Fibroblast of upper back skin (primary cell): ENCODE measurements at regions not wholly inside any gene's neighbourhood (a gene's known extent, or its start where the extent isn't known, plus 50 kb on each side); places are given as distances from the start of the nearest gene placed in this dataset.
"Not testable (repeated sequence)": the region's sequence is repeated elsewhere in the genome, so short reads cannot be mapped to it uniquely, and the experiment has no call there.

Source experiments
- DNase-seq: peaks from one replicate; pipeline ENCODE4 v3.0.0-alpha.2; 2013

DNA sequence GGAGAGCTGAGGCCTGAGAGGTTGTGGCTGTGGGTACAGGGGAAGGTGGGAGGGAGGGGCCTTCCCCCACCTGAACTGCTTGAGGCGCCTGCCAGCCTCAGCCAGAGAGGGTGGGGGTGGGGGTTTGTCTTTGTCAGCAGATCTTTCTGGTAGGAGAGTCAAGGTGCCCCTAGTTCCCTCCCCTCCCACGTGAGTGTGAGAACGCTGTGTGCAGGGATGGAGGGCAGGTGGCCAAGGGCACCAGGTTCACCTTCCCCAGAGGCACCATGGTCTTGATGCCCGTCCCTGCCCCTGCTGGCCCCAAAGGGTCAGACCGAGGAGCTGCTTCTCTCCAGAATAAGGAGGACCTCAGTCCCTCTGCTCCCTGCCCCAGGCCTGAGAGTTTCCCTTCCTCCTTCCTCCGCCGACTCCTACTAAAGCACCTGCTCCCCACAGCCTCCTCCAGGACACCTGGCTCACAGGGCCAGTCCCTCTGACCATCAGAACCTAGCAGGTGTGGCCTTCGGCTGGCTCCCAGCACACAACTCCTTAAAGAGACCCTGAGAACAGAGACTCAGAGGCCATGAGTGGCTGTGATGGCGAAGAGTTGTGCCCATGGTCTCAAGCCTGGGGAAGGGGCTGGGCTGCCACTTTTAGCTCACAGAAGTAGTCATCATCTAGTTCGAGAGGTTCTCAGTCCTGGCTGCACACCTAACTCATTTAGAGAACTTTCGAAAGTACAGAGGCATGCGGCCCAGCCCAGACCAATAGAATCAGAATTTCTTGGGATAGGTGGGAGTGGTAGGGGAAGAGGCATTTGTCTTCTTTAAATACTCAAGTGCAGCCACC lies 113.2 kb upstream of the LHX1 start:
- DNase-seq: no peak

DNA sequence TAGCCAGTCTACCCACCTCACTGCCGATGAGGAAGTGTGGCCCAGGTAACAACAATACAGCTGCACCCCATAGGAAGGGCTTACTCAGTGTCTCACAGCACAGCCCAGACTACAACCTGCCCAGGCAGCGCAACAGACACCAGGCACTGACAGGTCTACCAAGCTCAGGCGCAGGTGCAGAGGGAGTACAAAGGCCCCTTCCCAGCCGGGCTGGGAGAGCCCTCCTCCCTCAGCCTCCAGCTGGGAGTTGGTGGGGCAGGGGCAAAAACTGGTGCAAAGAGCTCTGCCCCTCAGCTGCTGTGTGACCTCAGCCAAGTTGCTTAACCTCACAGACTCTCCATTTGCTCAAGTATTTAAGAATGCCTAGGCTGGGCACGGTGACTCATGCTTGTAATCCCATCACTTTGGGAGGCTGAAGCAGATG lies 112.6 kb upstream of the LHX1 start:
- no peak for DNase-seq

DNA sequence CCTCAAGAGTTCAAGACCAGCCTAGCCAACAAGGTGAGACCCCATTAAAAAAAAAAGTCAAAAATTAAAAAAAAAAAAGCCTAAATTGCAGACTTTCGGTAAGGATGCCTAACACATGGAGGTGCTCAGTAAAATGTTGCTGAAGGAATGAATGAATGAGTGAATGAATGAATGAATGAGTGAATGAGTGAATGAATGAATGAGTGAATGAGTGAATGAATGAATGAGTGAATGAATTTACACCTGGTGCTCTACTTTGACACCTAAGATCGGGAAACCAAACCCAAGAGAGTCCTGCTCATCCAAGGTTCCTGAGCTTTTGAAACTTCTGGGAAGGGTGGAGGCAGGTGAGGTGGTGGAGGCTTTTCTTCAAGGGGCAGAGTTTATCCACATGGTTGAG lies 112.2 kb upstream of the LHX1 start:
- DNase-seq: no peak

DNA sequence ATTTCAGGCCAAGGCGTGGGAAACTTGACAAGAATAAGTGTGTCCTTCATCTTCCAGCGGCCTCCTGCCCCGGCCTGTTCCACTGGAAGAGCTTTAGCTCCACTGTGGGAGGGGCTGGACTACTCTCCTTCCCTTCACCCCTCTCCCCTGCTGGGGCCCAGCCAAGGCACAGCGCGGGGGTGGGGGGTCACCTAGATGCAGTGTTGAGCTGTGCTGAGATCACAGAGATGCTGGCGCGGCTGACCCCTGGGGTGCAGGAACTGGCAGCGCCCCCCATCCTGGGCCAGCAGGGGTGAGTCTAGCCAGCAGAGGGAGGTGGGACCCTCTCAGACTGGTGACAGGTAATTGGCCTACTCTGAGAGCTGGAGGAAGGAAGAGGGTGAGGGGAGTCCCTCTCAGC lies 111.8 kb upstream of the LHX1 start:
- DNase-seq: no peak

DNA sequence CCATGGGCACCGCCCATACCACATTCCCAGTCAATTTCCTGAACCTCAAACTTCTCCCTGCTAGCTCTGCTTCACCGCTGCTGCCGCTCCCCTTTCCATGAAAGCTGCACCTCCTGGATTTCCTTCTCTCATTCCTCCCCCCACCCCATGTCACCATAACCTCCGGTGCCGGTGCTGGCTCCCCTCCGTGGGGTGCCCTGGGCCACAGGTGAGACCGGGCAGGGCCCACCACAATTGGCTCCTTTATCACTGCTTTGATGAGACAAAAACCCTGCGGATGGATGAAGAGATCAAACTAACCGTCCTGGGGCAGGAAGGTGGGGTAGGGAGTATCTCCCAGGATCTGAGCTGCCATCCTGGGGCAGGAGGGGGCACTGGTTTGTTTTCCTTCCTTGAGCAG lies 111.3 kb upstream of the LHX1 start:
- no peak for DNase-seq

DNA sequence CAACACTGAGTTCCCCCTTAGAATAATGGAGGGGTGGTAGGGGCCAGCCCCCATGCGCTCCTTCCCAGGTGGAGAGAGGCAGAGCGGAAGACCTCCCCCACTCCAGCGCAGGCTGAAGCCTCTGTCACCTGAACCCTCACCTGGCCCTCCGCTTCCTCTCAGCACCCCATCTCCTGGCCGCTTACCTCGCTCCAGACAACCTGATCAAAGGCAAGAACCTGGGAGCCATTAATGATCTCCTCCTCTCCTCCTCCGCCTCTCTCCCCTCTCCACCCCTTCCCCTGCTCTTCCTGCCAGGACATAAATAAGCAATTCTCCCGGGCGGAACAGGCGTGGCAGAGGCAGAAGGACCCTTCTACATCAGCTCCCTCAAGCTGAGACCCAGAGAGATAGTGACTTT lies 110.2 kb upstream of the LHX1 start:
- DNase-seq: no peak

DNA sequence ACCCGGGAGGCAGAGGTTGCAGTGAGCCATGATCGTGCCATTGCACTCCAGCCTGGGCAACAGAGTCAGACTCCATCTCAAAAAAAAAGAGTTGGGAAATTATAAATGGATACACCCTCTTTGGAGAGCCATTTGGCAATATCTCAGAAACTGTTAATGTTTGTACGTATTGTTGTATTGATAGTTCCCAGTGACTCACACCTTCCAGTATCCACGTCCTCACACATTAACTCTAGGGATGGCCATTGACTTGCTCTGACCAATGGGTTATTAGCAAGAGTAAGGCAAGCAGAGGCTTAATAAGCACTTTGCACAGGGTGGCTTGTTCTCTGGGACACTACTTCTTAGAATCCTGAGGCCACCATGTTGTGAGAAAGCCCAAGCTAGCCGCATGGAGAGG lies 107.6 kb upstream of the LHX1 start:
- DNase-seq: no peak

DNA sequence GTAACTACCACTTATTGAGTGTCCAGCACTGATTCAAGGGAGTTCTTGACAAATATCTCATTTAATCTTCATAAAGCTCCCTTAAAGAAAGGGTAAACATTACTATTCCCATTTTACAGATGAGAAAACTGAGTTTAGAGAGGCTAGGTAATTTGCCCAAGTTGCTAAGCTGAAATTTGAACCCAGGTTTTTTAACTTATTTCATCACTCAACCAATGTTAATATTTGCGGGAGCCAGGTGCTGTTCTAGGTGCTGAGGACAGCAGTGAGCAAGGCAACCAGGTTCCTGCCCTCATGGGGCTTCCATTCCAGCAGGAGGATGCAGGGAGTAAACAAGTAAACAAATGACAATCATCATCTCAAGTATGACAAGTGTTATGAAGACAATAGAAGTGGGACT lies 104.0 kb upstream of the LHX1 start:
- DNase-seq: no peak

DNA sequence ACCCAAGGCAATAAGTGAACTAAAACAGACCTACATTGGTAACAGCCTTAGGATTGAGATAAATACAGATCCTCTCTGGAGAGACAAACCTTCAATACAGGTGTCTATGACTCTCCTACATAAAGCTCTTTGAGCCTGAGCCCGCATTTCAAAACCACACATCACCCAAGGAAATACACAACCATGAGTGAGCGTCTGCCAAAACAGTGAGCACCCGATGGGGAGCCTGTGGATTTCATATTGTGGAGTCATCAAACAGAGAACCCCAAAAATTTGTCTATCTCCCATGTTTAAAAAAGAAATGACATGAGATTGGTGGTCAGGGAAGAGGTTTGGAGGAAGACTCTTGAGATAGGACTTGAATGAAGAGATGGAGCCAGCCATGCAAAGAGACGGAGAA lies 102.2 kb upstream of the LHX1 start:
- no peak for DNase-seq

DNA sequence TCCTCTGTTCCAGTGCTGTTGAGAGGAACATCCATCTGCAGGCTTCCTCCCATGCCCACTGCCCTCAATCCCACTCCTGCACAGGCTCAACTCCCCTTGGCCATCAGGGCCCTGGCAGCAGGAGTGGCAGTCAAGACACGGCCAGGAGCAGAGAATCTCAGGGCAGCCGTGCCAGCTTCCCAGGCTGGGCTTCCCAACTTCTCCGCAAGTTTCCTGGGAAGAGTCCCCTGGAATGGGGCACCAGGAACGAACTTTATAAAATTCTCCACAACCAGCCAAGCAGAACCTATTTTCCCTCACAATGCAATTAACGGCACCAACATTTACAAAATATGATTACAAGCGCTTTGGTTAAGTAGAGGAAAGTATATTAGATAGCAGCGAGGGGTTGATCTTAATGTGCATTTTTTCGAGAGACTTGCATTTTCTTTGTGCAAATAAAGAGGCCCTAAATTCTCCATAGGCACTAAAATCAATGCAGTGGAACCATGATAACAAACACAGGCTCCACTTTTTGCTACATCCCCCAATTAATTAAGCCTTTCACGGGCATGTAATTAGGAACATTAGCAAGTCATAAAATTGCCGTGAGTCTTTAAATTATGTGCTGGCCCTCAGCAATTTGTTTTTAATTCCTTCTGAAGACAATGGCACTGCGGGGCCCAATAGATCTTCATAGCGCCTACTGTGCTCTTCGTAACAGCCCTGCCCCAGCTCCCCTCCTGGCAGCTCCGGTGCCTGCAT lies 99.9 kb upstream of the LHX1 start:
- DNase-seq: no peak

DNA sequence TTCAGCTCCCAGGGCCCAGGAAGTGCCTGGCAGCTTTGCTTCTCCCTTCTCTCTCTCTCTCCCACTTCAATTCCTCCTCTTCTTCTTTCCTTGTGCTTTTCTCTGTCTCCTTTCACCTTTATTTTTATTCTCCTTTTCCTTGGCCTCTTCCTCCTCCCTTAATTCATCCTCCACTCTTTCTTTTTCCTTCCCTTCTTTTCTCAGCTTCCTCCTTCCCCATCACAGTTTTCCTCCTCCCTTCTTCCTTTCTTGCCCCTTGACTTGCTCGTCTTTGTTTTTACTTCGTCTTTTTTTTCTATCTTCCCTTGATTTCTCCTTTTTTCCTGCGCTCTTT lies 99.4 kb upstream of the LHX1 start:
- no peak for DNase-seq

DNA sequence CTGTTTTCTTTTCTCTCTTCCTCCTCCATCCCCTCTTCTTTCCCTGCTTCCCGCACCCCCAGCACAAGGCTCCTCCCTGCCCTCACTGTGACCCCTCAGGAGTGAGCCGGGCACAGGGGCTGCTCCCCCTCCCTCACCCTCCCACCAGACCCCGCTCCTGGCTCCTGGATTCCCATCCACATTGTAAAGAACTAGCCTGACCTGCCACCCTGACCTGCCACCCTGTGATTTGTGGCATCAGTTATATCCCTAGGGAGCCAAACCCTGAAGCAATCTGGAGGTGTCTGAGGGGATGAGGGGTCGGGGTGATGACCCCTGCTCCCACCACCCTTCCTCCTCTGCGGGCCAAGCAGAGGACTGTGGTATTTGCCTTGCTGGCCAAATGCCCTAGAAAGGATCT lies 98.0 kb upstream of the LHX1 start:
- no peak for DNase-seq

DNA sequence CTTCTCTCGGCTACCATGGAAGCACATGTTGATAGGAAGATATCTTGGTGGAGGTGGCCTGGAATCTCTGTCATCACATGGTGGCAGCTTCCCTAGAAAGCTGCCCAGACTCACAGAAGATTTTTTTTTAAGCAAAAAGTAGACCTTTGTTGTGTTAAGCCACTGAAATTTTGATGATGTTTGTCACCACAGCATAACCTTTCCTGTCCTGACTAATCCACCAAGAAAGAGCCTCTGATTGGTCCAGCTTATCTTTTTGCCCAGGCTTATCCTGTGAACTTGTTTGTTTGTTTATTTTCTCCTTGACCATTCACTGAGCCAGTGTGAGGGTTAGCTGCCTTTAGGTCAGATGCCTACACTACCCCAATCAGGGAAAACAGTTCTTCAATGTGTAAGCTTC lies 96.5 kb upstream of the LHX1 start:
- no peak for DNase-seq

DNA sequence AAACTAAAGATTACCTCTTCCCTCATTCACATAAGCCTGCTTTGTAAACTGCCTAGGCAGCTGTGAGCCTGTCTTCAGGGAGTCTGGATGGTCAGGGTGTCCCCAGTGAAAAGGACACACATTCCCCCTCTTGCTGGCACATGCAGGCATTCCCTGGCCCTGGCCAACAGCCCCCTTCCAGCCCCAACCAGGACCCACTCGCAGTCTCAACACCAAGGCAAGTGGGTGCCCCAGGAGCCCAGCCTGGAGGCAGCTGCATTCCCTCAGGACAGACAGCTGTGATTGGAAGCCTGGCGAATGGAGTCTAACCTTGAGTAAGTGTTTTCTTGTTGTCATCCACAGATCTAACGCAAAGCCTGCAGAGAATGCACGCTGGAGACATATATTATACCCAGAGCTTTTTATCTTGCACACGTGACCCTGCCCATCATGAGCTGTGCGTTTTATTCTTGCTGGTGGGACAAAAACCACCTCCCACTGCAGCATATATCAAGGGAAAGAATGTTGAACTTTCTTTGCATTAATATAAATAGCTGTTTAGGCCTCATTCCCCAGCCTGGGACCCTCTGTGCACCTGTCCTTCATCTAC lies 95.0 kb upstream of the LHX1 start:
- no peak for DNase-seq

DNA sequence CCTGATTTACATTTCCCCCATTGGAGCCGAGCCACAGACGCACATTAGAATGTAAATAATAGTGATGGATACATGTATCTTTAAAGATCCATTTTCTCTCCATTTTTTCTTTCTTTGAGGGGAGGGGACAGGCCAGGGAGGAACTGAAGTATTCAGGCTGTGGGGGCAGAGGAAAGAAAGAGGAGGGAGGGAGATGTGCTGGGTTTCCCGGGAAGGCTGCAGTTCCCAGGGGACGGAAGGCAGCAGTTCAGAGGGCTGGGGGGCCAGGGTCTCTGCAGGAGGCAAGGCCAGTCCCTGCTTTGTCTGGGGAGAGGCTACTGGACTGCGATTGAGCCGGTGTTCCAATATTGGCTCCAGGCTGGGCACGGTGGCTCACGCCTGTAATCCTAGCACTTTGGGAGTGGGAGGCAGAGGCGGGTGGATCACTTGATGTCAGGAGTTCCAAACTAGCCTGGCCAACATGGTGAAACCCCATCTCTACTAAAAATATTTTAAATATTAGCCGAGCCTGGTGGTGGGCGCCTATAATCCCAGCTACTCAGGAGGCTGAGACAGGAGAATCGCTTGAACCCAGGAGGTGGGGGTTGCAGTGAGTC lies 94.2 kb upstream of the LHX1 start:
- DNase-seq: no peak

DNA sequence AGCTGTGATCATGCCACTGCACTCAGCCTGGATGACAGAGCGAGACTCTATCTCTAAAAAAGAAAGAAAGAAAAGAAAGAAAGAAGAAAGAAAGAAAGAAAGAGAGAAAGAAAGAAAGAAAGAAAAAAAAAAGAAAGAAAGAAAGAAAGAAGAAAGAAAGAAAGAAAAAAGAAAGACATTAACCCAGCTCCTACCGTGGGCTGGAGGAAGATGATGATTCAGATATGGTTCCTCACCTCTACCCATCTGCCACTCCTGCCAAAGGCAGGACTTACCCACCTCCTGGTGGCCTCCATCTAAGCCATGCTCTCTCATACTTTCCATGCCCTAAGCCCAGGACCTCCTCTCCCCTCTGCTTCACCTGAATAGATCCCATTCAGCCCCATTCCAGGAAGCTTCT lies 93.3 kb upstream of the LHX1 start:
- no peak for DNase-seq

DNA sequence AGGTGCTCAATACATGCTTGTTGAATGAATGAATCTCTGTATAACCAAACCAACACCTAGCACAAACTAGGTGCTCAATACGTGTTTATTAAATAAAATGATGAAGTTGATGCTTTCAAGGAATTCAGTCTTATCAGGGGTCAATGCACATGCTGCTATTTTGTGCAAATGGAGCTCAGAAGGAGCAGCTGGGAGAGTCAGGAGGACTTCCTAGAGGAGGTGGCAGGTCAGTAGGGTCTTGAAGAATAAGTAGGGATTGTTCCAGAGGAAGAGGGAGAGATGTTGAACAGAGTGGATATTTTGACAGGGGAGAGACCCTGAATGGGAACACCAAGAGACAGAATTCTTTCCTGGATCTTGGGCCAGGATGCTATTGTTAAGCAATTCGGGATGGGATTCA lies 92.7 kb upstream of the LHX1 start:
- no peak for DNase-seq

DNA sequence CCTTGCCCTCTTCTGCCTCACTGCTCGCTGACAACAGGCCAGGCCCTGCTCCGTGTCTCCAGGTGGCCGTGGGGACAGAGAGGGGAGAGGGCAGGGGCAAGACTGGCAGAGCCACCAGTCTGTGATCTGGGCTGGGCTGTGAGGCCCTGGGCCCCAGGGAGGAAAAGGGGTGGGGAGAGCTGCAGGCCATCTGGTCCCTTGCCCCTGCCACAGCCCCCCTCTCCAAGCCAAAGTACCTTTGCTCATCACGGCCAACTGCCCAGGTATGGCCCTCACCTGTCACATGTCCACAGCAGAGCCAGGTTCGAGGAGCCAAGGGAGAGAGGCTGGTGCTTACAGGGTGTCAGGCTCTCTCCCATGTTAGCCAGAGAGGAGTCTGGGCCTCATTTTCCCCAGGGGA lies 91.4 kb upstream of the LHX1 start:
- no peak for DNase-seq

DNA sequence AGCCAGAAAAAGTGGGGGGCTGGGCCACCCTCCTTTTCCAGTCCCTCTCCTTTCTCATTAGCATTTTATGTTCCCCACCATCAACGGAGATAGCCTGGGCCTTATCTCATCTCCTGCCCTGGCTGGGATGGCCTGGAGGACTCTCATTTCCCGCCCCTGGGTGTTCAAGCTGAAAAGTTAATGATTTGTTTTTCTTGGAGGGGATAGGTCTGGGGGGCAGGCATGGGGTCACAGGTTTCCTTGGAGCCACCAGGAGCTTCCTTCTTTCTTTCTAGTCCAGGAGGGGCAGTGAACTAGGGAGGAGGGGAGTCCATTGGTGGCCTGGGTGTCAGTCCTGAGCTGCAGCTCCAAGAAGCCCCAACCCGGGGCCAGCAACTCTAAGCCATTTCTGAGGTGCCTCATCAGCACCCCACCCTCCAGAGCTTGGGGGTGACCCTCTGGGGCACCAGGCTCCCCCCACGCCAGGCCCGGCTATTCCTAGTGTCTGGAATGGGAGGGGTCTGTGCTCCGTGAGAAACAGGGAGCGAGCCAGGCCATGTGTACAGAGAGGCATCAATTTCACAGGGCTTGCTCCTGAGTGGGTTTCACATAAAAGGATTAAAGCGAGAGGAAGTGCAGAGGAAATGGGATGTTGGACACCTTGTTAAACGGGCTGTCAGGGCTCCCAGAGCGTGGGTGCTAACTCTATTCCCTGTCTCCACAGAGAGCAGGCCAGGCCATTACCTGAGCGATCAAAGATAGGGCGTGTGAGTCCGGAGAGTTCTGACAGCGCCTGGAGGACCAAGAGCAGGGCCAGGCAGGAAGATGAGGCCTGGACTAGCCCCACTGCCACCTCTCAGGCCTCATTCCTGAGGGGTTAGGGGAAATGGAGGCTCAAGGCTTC lies 90.6 kb upstream of the LHX1 start:
- DNase-seq: no peak

DNA sequence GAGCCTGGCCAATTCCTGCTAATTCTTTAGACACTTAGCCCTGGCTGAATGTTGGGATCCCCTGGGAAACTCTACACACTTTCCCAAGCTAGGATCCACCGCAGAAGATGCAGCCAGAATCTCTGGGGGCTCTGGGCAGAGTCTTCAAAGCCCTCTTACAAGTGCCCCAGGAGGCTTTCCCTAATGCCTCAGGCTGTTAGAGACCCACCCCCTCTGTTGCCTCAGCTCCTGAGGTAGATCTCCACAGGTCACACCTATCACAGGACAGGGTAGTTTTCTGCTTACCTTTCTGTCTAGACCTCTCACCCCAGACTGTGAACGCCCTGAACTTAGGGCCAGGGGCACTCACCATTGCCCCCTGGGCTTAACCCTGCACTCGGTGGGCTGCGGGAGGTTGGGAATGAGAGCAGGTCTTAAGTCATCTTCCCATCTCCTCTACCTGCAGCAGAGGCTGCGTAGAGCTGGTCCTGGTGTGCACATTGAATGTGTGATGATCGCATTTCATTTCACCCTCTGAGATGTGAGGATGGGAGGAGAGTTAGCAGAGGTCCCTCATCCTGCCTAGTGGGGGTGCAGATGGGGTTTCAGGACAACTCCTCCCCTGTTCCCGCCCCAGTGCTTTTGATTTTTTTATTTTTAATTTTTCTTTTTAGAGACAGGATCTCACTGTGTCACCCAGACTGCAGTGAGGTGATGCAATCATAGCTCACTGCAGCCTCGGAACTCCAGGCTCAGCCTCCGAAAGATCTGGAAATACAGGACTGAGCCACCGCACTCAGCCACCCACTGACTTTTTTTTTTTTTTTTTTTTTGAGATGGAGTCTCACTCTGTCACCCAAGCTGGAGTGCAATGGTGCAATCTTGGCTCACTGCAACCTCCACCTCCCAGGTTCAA lies 89.0 kb upstream of the LHX1 start:
- DNase-seq: peak; percentile 2

DNA sequence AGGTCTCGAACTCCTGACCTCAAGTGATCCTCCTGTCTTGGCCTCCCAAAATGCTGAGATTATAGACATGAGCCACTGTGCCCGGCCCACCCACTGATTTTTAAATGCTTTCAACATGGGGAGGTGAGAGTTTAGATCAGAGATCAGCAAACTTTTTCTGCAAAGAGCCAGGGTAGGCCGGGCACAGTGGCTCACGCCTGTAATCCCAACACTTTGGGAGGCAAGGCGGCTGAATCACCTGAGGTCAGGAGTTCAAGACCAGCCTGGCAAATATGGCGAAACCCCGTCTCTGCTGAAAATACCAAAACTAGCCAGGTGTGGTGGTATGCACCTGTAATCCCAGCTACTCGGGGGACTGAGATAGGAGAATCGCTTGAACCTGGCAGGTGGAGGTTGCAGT lies 88.3 kb upstream of the LHX1 start:
- DNase-seq: not testable (repeated sequence)

DNA sequence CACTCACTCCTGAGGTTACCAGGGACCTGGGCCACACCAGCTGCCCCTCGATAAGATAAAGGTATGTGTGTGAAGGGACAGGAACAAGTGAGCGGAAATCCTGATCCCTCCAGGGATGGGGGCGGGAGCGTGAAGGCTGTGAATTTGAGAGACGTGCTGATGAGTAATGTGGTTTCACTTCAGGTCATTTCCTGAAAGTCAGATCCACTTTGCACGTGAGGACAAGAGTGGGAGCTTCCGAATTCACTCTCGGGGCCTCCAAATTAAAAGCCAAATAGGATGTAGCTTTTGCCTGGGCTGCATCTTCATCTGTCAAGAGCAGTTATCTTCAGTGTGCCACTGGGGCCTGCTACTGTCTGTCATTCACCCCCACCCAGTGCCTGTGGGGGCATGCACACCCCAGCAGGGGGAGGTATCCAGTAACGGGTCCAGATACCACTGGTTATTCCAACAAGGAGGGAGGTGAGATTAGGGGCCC lies 87.4 kb upstream of the LHX1 start:
- DNase-seq: peak; percentile 65
